Activated CD4-positive, alpha-beta T cell treated with anti-CD3 and anti-CD28 coated beads, Interleukin-2, Interleukin-6, amounts not matched to agents 100 ng/mL and 50 ng/mL, durations not matched to agents 16 hours and 8 hours (primary cell): ENCODE measurements at regions not wholly inside any gene's neighbourhood (a gene's known extent, or its start where the extent isn't known, plus 50 kb on each side); places are given as distances from the start of the nearest gene placed in this dataset.

ENCODE experiments used
- DNase-seq: peaks from one replicate; pipeline ENCODE4 v3.0.0-alpha.2; 2020

DNA sequence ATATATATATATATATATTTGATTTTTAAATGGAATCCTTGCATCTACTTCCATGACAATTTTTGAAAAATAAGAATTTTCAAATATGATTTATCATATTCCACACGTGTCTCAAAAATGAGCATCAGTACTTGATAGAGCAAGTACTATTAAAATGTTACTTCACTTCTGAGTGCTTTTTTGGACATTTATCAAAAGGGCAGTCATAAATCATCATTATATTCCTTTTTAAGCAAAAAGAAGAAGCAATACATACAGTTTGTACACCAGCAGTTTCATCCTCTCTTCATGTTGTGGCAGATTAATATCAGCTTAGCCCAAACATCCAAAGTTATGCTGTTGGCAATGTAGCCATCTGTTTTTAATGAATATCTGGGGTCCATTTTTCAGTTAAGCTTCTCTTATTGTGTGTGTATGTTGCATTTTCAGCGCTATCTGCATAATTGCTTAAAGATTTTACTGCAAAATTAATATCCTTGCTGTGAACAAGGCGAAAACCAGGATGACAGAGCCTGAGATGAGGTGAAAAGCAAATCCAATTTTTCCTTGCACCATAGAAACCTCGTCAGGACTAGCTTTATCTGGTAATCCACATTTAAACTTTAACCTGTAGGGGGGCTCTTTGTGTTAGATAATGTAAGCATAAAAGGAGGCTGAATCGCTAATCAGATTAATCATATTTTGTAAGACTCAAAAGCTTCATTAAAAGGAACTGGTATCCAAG is 604.9 kb upstream of the AGTR1 start:
- no peak for DNase-seq

- no peak for DNase-seq
Observed at GRCh38 chr3:148093753-148094152, 604.0 kb upstream of the AGTR1 start.

DNA sequence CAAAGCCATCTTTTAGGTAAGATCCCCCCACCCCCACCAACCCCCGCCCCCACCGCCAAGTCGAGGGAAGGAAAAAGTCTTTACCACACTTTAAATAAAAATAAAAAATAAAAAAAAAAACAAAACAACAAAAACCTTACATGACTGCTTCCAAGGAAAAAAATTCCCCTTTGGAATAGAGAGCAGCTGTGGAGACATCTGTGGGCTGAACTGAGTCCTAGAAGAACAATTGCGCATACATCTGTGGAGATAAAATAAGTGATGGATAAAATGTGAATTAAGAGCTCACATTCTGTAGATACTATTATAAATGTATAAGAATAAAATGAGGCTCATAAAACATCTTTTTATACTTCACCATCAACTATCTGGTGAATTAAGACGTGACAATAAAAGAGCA is 601.7 kb upstream of the AGTR1 start:
- no peak for DNase-seq

DNA sequence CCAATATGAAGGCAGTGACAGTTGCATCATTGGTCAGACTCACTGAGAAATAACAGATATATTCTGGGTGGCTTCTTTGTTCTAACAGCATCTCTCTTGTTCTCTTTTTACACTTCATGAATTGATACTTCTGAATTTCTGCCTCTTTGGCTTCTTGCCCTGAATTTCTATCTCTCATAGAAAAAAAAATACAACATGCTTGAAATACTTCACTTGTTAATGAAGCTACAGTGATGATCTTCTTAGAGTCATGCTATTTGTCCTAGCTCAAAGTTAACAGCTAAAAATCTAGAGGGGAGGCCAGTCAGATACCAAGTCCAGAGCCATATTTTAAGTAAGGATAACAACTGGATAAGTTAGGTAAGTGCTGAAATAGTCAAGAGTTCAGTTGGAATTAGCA is 597.2 kb upstream of the AGTR1 start:
- DNase-seq: no peak

DNA sequence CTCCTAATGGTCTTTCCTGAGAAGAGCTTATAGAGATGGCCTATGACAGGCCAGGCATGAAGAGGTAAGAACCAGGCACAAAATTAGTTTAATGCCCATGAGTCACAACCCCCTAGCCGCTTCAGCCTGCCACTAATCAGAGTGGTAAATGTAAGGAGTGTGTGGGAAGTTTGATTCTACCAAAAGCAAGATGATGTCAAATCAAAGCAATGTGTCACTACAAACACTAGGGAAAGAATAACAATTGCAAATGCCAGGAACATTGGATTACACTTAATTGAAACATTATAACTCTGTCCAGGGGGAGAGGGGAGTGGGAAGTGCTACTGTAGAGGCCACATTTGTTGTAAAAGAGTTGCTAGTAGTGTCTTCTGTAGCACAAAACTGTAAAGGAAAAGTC is 596.6 kb upstream of the AGTR1 start:
- no peak for DNase-seq

DNA sequence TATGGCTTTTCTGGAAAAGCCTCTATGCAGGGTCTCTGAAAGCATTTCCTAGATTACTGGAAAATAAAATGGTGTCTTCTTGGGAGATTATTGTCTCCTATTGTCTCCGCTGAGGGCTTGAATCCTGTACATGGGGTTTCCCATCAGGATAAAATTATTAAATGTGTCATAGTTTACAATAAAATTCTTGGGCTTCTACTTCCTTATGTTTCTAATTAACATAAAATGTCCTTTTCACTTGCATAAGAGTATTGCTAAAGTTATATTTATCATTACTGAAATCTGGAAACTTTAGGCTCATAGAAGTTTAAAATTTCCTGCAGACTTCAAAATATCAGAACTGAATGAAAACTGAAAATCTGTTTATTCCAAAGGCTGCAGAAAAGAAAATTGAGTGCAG is 595.5 kb upstream of the AGTR1 start:
- no peak for DNase-seq

- no peak for DNase-seq
Observed at GRCh38 chr3:148106062-148106461, 591.6 kb upstream of the AGTR1 start.

GRCh38 chr3:148126956-148127355 is 570.7 kb upstream of the AGTR1 start:
- DNase-seq: no peak

- no peak for DNase-seq
Observed at GRCh38 chr3:148128136-148128535, 569.6 kb upstream of the AGTR1 start.

DNA sequence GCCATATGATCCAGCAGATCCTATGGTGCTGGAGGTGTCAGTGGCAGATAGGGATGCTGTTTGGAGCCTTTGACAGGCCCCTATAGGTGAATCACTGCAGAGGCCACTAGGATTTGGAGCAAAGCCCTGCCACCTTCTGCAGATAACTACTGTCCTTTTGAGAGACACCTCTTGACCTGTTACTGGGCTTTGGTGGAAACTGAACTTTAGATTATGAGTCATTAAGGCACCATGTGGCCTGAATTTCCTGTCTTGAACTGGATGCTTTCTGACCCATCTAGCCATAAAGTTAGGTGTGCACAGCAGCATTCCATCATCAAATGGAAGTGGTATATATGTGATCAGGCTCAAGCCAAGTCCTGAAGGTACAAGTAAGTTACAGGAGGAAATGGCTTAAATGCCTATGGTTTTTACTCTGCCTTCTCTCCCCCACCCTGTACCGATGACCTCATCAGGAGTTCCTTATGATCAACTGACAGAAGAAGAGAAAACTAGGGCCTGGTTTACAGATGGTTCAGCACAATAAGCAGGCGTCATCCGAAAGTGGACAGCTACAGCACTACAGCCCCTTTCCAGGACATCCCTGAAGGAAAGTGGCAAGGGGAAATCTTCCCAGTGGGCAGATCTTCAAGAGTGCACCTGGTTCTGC is 565.6 kb upstream of the AGTR1 start:
- DNase-seq: no peak

DNA sequence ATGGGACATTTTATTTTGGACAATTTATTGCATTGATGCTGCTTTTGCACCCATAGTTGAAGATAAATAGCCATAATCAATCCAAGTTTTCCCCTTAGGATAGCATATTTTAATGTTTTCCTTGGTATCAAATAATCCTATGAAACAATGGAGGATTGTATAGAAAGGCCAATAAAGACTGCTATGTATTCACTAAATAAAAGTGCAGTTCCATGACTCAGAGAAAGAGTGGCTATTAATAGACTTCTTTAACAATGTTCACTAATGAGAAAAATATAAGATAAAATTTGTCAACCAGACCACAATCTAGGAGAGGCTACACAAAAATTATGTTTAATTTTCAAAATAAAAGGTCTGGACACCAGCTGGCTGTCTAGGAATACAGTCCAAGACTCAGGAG is 560.9 kb upstream of the AGTR1 start:
- no peak for DNase-seq

- no peak for DNase-seq
Observed at GRCh38 chr3:148146241-148146640, 551.5 kb upstream of the AGTR1 start.

- no peak for DNase-seq
Observed at GRCh38 chr3:148146947-148147826, 550.5 kb upstream of the AGTR1 start.

GRCh38 chr3:148147903-148148302 is 549.8 kb upstream of the AGTR1 start:
- no peak for DNase-seq

- no peak for DNase-seq
Observed at GRCh38 chr3:148149556-148149955, 548.1 kb upstream of the AGTR1 start.

GRCh38 chr3:148150141-148150540 is 547.6 kb upstream of the AGTR1 start:
- DNase-seq: no peak

GRCh38 chr3:148158210-148158609 is 539.5 kb upstream of the AGTR1 start:
- no peak for DNase-seq

GRCh38 chr3:148162132-148162531 is 535.6 kb upstream of the AGTR1 start:
- DNase-seq: no peak

GRCh38 chr3:148168347-148168746 is 529.4 kb upstream of the AGTR1 start:
- DNase-seq: no peak

DNA sequence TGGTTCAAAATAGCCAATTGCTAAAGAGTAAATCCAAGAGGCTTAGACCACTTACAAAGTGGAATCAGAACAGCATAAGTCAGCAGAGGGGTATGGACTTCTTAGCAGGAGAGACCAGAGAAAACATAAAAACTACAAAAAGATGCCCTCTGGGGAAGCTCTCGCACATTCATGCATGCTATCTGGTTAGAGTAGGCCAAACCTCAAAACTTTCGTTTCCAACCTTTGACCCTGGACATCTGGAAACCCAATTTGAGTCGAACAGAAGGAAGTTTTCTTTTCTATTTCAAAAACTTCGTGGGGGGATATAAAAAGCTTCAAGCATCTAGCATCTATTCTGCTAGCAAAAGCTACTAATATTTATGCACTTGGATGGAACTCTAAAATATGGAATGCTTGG is 523.9 kb upstream of the AGTR1 start:
- DNase-seq: no peak

DNA sequence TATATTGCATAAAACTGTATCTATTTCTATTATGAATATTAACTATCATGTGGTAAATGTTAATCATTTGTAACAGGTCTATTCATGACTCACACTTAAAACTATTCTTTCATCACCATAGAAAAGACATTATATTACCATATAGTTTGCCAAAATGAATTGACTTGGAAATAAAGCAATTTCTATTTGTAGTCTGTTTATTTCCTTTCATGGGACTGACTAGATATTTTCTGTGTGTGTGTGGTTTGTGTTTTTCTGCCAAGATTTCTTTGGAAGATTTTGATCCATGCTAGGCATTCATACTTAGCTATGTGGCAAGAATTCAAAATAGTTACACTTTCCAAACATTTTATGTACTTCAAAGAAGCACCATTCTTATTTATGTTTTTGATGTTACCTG is 522.5 kb upstream of the AGTR1 start:
- no peak for DNase-seq

DNA sequence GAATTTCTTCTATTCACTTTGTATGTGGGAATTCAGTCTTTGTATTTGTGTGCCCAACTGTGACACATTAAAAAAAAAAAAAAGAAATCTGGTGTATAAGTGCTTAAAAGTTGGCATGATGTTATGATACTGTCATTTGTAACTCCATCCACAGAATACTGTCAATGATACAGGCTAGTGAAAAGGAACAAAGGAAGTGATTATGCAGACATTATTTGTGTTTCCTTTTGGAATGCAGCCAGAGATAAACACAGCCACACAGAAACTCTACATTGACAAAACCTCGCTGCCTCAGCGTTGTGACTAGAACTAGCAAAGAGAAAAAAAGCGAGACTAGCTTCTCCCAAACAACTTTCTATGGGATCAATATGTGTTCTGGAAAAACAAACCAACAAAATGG is 519.2 kb upstream of the AGTR1 start:
- DNase-seq: no peak

DNA sequence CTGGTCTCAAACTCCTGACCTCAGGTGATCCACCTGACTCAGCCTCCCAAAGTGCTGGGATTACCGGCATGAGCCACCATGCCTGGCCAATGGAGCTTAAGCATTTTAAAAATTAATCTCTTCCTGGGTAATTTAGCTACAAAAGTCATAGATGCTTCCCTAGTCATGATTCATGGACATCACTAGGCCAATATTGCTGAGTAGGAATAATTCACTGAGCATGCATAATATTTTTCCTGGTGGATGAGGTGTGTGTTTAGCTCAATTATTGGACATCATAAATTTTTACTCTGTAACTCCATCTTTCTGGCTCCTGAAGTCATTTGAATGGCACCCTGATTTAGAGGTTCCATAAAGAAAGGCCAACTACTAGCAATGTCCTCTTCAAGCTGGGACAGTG is 512.9 kb upstream of the AGTR1 start:
- DNase-seq: no peak

GRCh38 chr3:148186881-148187280 is 510.8 kb upstream of the AGTR1 start:
- no peak for DNase-seq
